Mammary epithelial cell (primary cell): ENCODE measurements at regions not wholly inside any gene's neighbourhood (a gene's known extent, or its start where the extent isn't known, plus 50 kb on each side); places are given as distances from the start of the nearest gene placed in this dataset.

ENCODE experiments used
- CTCF ChIP-seq, 2 donors: IDR thresholded peaks in 1 of 2; conservative IDR thresholded peaks in 1 of 2; 2 replicates each; pipeline ENCODE4 v1.5.1; 2011 to 2012; ENCODE audit warnings: inconsistent platforms in 2 of 2, low read length in 2 of 2, mild to moderate bottlenecking in 2 of 2, control low read depth in 1 of 2, low read depth in 1 of 2; ENCODE audit not compliant: insufficient read depth in 1 of 2; ENCODE audit errors: extremely low read depth in 1 of 2
- EZH2 ChIP-seq: IDR thresholded peaks from 2 replicates; pipeline ENCODE4 v1.6.1; 2012; ENCODE audit warnings: low read length, inconsistent platforms, borderline replicate concordance

GRCh38 chr18:56461151-56461550 lies 177.2 kb downstream of the TXNL1 start:
- TF ChIP-seq CTCF (conservative IDR thresholded peaks at IDR 0.05 in 1 of 2, IDR thresholded peaks at IDR 0.05 in 1 of 2; ENCODE audit: extremely low read depth in 1 of 2, insufficient read depth in 1 of 2, low read depth in 1 of 2, low read length in 2 of 2) = no peak
- no peak for TF ChIP-seq EZH2
